ENCODE measurements at regions not wholly inside any gene's neighbourhood (a gene's known extent, or its start where the extent isn't known, plus 50 kb on each side); places are given as distances from the start of the nearest gene placed in this dataset.

GRCh38 chr2:15874854-15875804 lies 65.2 kb upstream of the MYCN start:
- Histone ChIP-seq H3K9me3 (ENCODE audit: control insufficient read depth in 1 of 2, low read length in 2 of 2) (peaks cover 6 to 8% of the 10 kb centered on the region in 2 donors), H3K27ac (ENCODE audit: low read length) (no peak overlapping the region), H3K27me3 (ENCODE audit: low read depth, low read length) (no peaks in the 10 kb centered on the region), H3K36me3 (ENCODE audit: control insufficient read depth in 1 of 2, insufficient read depth in 2 of 2, low read length in 2 of 2) (no peaks in the 10 kb centered on the region), H3K4me3 (ENCODE audit: low read depth in 1 of 2, low read length in 2 of 2) (no peak overlapping the region), H3K4me1 (ENCODE audit: control insufficient read depth in 1 of 2, insufficient read depth in 2 of 2, low read length in 2 of 2) (no peaks in the 10 kb centered on the region)

- Histone ChIP-seq H3K36me3 (ENCODE audit: control insufficient read depth in 1 of 2, insufficient read depth in 2 of 2, low read length in 2 of 2) (no peaks in the 10 kb centered on the region), H3K27ac (ENCODE audit: low read length) (no peak overlapping the region), H3K27me3 (ENCODE audit: low read depth, low read length) (no peaks in the 10 kb centered on the region), H3K9me3 (ENCODE audit: control insufficient read depth in 1 of 2, low read length in 2 of 2) (peaks cover 6 to 8% of the 10 kb centered on the region in 2 donors), H3K4me3 (ENCODE audit: low read depth in 1 of 2, low read length in 2 of 2) (no peak overlapping the region), H3K4me1 (ENCODE audit: control insufficient read depth in 1 of 2, insufficient read depth in 2 of 2, low read length in 2 of 2) (no peaks in the 10 kb centered on the region)
Measured at GRCh38 chr2:15875969-15876705, 64.2 kb upstream of the MYCN start.

- Histone ChIP-seq H3K27ac (ENCODE audit: low read length) (no peak overlapping the region), H3K4me1 (ENCODE audit: control insufficient read depth in 1 of 2, insufficient read depth in 2 of 2, low read length in 2 of 2) (no peaks in the 10 kb centered on the region), H3K27me3 (ENCODE audit: low read depth, low read length) (no peaks in the 10 kb centered on the region), H3K4me3 (ENCODE audit: low read depth in 1 of 2, low read length in 2 of 2) (no peak overlapping the region), H3K36me3 (ENCODE audit: control insufficient read depth in 1 of 2, insufficient read depth in 2 of 2, low read length in 2 of 2) (no peaks in the 10 kb centered on the region), H3K9me3 (ENCODE audit: control insufficient read depth in 1 of 2, low read length in 2 of 2) (peaks cover 6 to 8% of the 10 kb centered on the region in 2 donors)
Measured at GRCh38 chr2:15880226-15881119, 59.9 kb upstream of the MYCN start.

DNA sequence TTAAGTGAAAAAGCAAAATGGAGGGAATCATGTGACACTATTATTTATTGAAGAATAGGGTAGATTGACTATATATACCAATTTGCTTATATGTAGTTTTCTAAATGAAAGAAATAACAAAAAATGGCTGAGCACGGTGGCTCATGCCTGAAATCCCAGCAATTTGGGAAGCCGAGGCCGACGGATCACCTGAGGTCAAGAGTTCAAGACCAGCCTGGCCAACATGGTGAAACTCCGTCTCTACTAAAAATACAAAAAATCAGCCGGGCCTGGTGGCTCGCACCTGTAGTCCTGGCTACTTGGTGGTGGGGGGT lies 59.3 kb upstream of the MYCN start:
- Histone ChIP-seq H3K27me3 (ENCODE audit: low read depth, low read length) (no peaks in the 10 kb centered on the region), H3K4me3 (ENCODE audit: low read depth in 1 of 2, low read length in 2 of 2) (no peak overlapping the region), H3K36me3 (ENCODE audit: control insufficient read depth in 1 of 2, insufficient read depth in 2 of 2, low read length in 2 of 2) (no peaks in the 10 kb centered on the region), H3K27ac (ENCODE audit: low read length) (no peak overlapping the region), H3K4me1 (ENCODE audit: control insufficient read depth in 1 of 2, insufficient read depth in 2 of 2, low read length in 2 of 2) (no peaks in the 10 kb centered on the region), H3K9me3 (ENCODE audit: control insufficient read depth in 1 of 2, low read length in 2 of 2) (peaks cover 6 to 8% of the 10 kb centered on the region in 2 donors)

GRCh38 chr2:15881676-15882075 lies 58.7 kb upstream of the MYCN start:
- Histone ChIP-seq H3K4me3 (ENCODE audit: low read depth in 1 of 2, low read length in 2 of 2) (no peak overlapping the region), H3K27ac (ENCODE audit: low read length) (no peak overlapping the region), H3K27me3 (ENCODE audit: low read depth, low read length) (no peaks in the 10 kb centered on the region), H3K9me3 (ENCODE audit: control insufficient read depth in 1 of 2, low read length in 2 of 2) (peaks cover 4 to 6% of the 10 kb centered on the region in 2 donors), H3K36me3 (ENCODE audit: control insufficient read depth in 1 of 2, insufficient read depth in 2 of 2, low read length in 2 of 2) (no peaks in the 10 kb centered on the region), H3K4me1 (ENCODE audit: control insufficient read depth in 1 of 2, insufficient read depth in 2 of 2, low read length in 2 of 2) (no peaks in the 10 kb centered on the region)

GRCh38 chr2:15882761-15883497 lies 57.4 kb upstream of the MYCN start:
- no peaks in the 10 kb centered on the region for H3K36me3 ChIP-seq (ENCODE audit: control insufficient read depth in 1 of 2, insufficient read depth in 2 of 2, low read length in 2 of 2)
- H3K27me3 ChIP-seq (ENCODE audit: low read depth, low read length) = no peaks in the 10 kb centered on the region
- H3K27ac ChIP-seq (ENCODE audit: low read length) = no peak overlapping the region
- no peaks in the 10 kb centered on the region for H3K4me1 ChIP-seq (ENCODE audit: control insufficient read depth in 1 of 2, insufficient read depth in 2 of 2, low read length in 2 of 2)
- H3K9me3 ChIP-seq (ENCODE audit: control insufficient read depth in 1 of 2, low read length in 2 of 2) = no peaks in the 10 kb centered on the region
- H3K4me3 ChIP-seq (ENCODE audit: low read depth in 1 of 2, low read length in 2 of 2) = no peak overlapping the region

- H3K4me3 ChIP-seq (ENCODE audit: low read depth in 1 of 2, low read length in 2 of 2) = no peak overlapping the region
- H3K36me3 ChIP-seq (ENCODE audit: control insufficient read depth in 1 of 2, insufficient read depth in 2 of 2, low read length in 2 of 2) = no peaks in the 10 kb centered on the region
- no peaks in the 10 kb centered on the region for H3K27me3 ChIP-seq (ENCODE audit: low read depth, low read length)
- no peak overlapping the region for H3K27ac ChIP-seq (ENCODE audit: low read length)
- no peaks in the 10 kb centered on the region for H3K4me1 ChIP-seq (ENCODE audit: control insufficient read depth in 1 of 2, insufficient read depth in 2 of 2, low read length in 2 of 2)
- H3K9me3 ChIP-seq (ENCODE audit: control insufficient read depth in 1 of 2, low read length in 2 of 2) = no peaks in the 10 kb centered on the region
Measured at GRCh38 chr2:15883684-15884083, 56.7 kb upstream of the MYCN start.

GRCh38 chr2:15884790-15885189 lies 55.6 kb upstream of the MYCN start:
- no peaks in the 10 kb centered on the region for H3K36me3 ChIP-seq (ENCODE audit: control insufficient read depth in 1 of 2, insufficient read depth in 2 of 2, low read length in 2 of 2)
- H3K27me3 ChIP-seq (ENCODE audit: low read depth, low read length) = no peaks in the 10 kb centered on the region
- H3K27ac ChIP-seq (ENCODE audit: low read length) = no peak overlapping the region

DNA sequence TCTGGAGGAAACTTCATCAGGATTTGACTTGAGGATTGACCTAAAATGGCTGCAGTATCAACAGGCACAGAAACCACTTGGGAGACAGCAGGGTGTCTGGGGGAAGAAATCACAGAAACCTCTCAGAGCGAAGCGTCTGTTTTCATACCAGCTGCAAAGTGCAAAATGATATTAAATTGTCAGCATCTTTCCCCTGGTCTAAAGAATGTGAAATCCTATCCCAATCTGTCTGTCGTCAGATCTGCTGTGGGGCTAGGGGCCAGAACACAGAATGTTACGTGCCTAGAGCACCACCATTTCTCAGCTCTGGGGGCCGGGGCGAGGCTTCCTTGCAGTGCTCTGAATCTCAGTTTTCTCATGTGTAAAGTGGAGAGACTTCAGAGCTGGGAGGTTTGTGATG lies 54.1 kb upstream of the MYCN start:
- Histone ChIP-seq H3K4me1 (ENCODE audit: control insufficient read depth in 1 of 2, insufficient read depth in 2 of 2, low read length in 2 of 2) (no peaks in the 10 kb centered on the region), H3K27ac (ENCODE audit: low read length) (no peak overlapping the region), H3K27me3 (ENCODE audit: low read depth, low read length) (no peaks in the 10 kb centered on the region), H3K9me3 (ENCODE audit: control insufficient read depth in 1 of 2, low read length in 2 of 2) (no peaks in the 10 kb centered on the region), H3K36me3 (ENCODE audit: control insufficient read depth in 1 of 2, insufficient read depth in 2 of 2, low read length in 2 of 2) (no peaks in the 10 kb centered on the region), H3K4me3 (ENCODE audit: low read depth in 1 of 2, low read length in 2 of 2) (no peak overlapping the region)

More at GRCh38 chr2:15884790-15885189, 55.6 kb upstream of the MYCN start:
- H3K9me3 ChIP-seq (ENCODE audit: control insufficient read depth in 1 of 2, low read length in 2 of 2) = no peaks in the 10 kb centered on the region
- H3K4me3 ChIP-seq (ENCODE audit: low read depth in 1 of 2, low read length in 2 of 2) = no peak overlapping the region
- no peaks in the 10 kb centered on the region for H3K4me1 ChIP-seq (ENCODE audit: control insufficient read depth in 1 of 2, insufficient read depth in 2 of 2, low read length in 2 of 2)

GRCh38 chr2:15889442-15890123 lies 50.8 kb upstream of the MYCN start:
- Histone ChIP-seq H3K27ac (ENCODE audit: low read length) (no peak overlapping the region), H3K4me3 (ENCODE audit: low read depth in 1 of 2, low read length in 2 of 2) (no peak overlapping the region), H3K9me3 (ENCODE audit: control insufficient read depth in 1 of 2, low read length in 2 of 2) (no peaks in the 10 kb centered on the region), H3K36me3 (ENCODE audit: control insufficient read depth in 1 of 2, insufficient read depth in 2 of 2, low read length in 2 of 2) (no peaks in the 10 kb centered on the region), H3K27me3 (ENCODE audit: low read depth, low read length) (no peaks in the 10 kb centered on the region), H3K4me1 (ENCODE audit: control insufficient read depth in 1 of 2, insufficient read depth in 2 of 2, low read length in 2 of 2) (peaks cover 0 to 13% of the 10 kb centered on the region in 2 donors)
